H9 (cell line): ENCODE measurements at regions not wholly inside any gene's neighbourhood (a gene's known extent, or its start where the extent isn't known, plus 50 kb on each side); places are given as distances from the start of the nearest gene placed in this dataset.

ENCODE experiments used
- DNase-seq: peaks from one replicate; pipeline ENCODE4 v3.0.0-alpha.2; 2017
- H2AFZ ChIP-seq: one replicate; pipeline ENCODE4 v1.6.1; 2013; ENCODE audit warnings: mild to moderate bottlenecking, low read length, control low read depth, moderate library complexity
- H2AK5ac ChIP-seq: 2 replicates; pipeline ENCODE4 v1.6.1; 2013; ENCODE audit warnings: low read length, control low read depth, mixed read lengths; ENCODE audit not compliant: insufficient read length
- H2BK120ac ChIP-seq: one replicate; pipeline ENCODE4 v1.6.1; 2013; ENCODE audit warnings: low read depth, mild to moderate bottlenecking, low read length, control low read depth, inconsistent platforms; ENCODE audit not compliant: poor library complexity, severe bottlenecking
- H2BK12ac ChIP-seq: 2 replicates; pipeline ENCODE4 v1.6.1; 2013; ENCODE audit warnings: low read length, control low read depth, mixed read lengths, low read depth; ENCODE audit not compliant: insufficient read length
- H2BK15ac ChIP-seq: 2 replicates; pipeline ENCODE4 v1.6.1; 2013; ENCODE audit warnings: low read depth, low read length, control low read depth
- H2BK20ac ChIP-seq: one replicate; pipeline ENCODE4 v1.6.1; 2013; ENCODE audit warnings: low read depth, mild to moderate bottlenecking, low read length, control low read depth, inconsistent platforms; ENCODE audit not compliant: poor library complexity, severe bottlenecking
- H2BK5ac ChIP-seq: 2 replicates; pipeline ENCODE4 v1.6.1; 2013; ENCODE audit warnings: low read length, control low read depth, mixed read lengths; ENCODE audit not compliant: insufficient read length
- H3K14ac ChIP-seq: 2 replicates; pipeline ENCODE4 v1.6.1; 2013; ENCODE audit warnings: low read length, control low read depth; ENCODE audit not compliant: insufficient read depth
- H3K18ac ChIP-seq: 2 replicates; pipeline ENCODE4 v1.6.1; 2013; ENCODE audit warnings: low read depth, mild to moderate bottlenecking, mixed read lengths, low read length, control low read depth; ENCODE audit not compliant: insufficient read length
- H3K23ac ChIP-seq: 2 replicates; pipeline ENCODE4 v1.6.1; 2013; ENCODE audit warnings: low read length, control low read depth, mixed read lengths, low read depth; ENCODE audit not compliant: insufficient read length
- H3K23me2 ChIP-seq: 2 replicates; pipeline ENCODE4 v1.6.1; 2013; ENCODE audit warnings: low read depth, mild to moderate bottlenecking, mixed read lengths, low read length, control low read depth; ENCODE audit not compliant: insufficient read length, poor library complexity, severe bottlenecking
- H3K27ac ChIP-seq: 2 replicates; pipeline ENCODE4 v1.5.1; 2013; ENCODE audit warnings: low read length, control low read depth, mixed read lengths, low read depth; ENCODE audit not compliant: insufficient read length
- H3K27me3 ChIP-seq: 2 replicates; pipeline ENCODE4 v1.6.1; 2013; ENCODE audit warnings: low read length, control low read depth, inconsistent platforms; ENCODE audit not compliant: insufficient read depth
- H3K4ac ChIP-seq: 2 replicates; pipeline ENCODE4 v1.6.1; 2013; ENCODE audit warnings: low read depth, mild to moderate bottlenecking, control low read depth, inconsistent platforms, low read length, moderate library complexity
- H3K4me1 ChIP-seq: 2 replicates; pipeline ENCODE4 v1.6.1; 2013; ENCODE audit warnings: low read length, control low read depth, inconsistent platforms; ENCODE audit not compliant: insufficient read depth
- H3K4me2 ChIP-seq: 2 replicates; pipeline ENCODE4 v1.6.1; 2013; ENCODE audit warnings: low read length, control low read depth, mixed read lengths; ENCODE audit not compliant: insufficient read length, insufficient read depth
- H3K56ac ChIP-seq: 2 replicates; pipeline ENCODE4 v1.6.1; 2013; ENCODE audit warnings: low read depth, mild to moderate bottlenecking, mixed read lengths, low read length, control low read depth; ENCODE audit not compliant: insufficient read length
- H3K79me1 ChIP-seq: 2 replicates; pipeline ENCODE4 v1.6.1; 2013; ENCODE audit warnings: low read depth, mild to moderate bottlenecking, moderate library complexity, low read length, control low read depth, inconsistent platforms; ENCODE audit not compliant: insufficient read depth, poor library complexity, severe bottlenecking
- H3K79me2 ChIP-seq: 2 replicates; pipeline ENCODE4 v1.6.1; 2013; ENCODE audit warnings: low read length, control low read depth, inconsistent platforms; ENCODE audit not compliant: insufficient read depth
- H3K9ac ChIP-seq: 2 replicates; pipeline ENCODE4 v1.6.1; 2013; ENCODE audit warnings: low read length, control low read depth, mixed read lengths; ENCODE audit not compliant: insufficient read length; ENCODE audit errors: extremely low read depth
- H3K9me3 ChIP-seq: one replicate; pipeline ENCODE4 v1.6.1; 2013; ENCODE audit warnings: low read depth, low read length, inconsistent platforms; ENCODE audit not compliant: control insufficient read depth
- H3T11ph ChIP-seq: one replicate; pipeline ENCODE4 v1.6.1; 2013; ENCODE audit warnings: mild to moderate bottlenecking, low read length, control low read depth, inconsistent platforms
- H4K20me1 ChIP-seq: one replicate; pipeline ENCODE4 v1.6.1; 2013; ENCODE audit not compliant: control insufficient read depth, insufficient read length, insufficient read depth
- H4K5ac ChIP-seq: 2 replicates; pipeline ENCODE4 v1.6.1; 2013; ENCODE audit warnings: low read depth, mild to moderate bottlenecking, mixed read lengths, low read length, control low read depth; ENCODE audit not compliant: insufficient read length
- H4K8ac ChIP-seq: replicated peaks from 2 replicates; pipeline ENCODE4 v1.6.1; 2013; ENCODE audit warnings: low read length, control low read depth, mixed read lengths, low read depth; ENCODE audit not compliant: insufficient read length
- H4K91ac ChIP-seq: 2 replicates; pipeline ENCODE4 v1.6.1; 2013; ENCODE audit warnings: low read depth, mild to moderate bottlenecking, moderate library complexity, mixed read lengths, low read length, control low read depth; ENCODE audit not compliant: insufficient read length
- H3K27ac Mint-ChIP-seq, 3 experiments: 2 replicates in 2 of 3; 3 replicates in 1 of 3; pipeline ENCODE4 v1.8.0; 2020 to 2021; ENCODE audit warnings: mixed read lengths in 3 of 3, mild to moderate bottlenecking in 1 of 3, moderate library complexity in 1 of 3
- H3K27me3 Mint-ChIP-seq: 2 replicates; pipeline ENCODE4 v1.8.0; 2021; ENCODE audit warnings: low read depth, mild to moderate bottlenecking, moderate library complexity, mixed read lengths
- H3K36me3 Mint-ChIP-seq, 3 experiments: 2 replicates in 2 of 3; 3 replicates in 1 of 3; pipeline ENCODE4 v1.8.0; 2020 to 2021; ENCODE audit warnings: low read depth in 3 of 3, mixed read lengths in 3 of 3; ENCODE audit not compliant: insufficient read depth in 1 of 3
- H3K4me1 Mint-ChIP-seq, 2 experiments: 2 replicates each; pipeline ENCODE4 v1.8.0; 2020; ENCODE audit warnings: mixed read lengths in 2 of 2
- H3K4me3 Mint-ChIP-seq, 2 experiments: 2 replicates in 1 of 2; 3 replicates in 1 of 2; pipeline ENCODE4 v1.8.0; 2020 to 2021; ENCODE audit warnings: mild to moderate bottlenecking in 2 of 2, mixed read lengths in 2 of 2, moderate library complexity in 1 of 2
- H3K9me3 Mint-ChIP-seq, 2 experiments: 2 replicates in 1 of 2; 3 replicates in 1 of 2; pipeline ENCODE4 v1.8.0; 2020; ENCODE audit warnings: mild to moderate bottlenecking in 2 of 2, mixed read lengths in 2 of 2, moderate library complexity in 1 of 2
- TF ChIP-seq, protein P1 (sequence below): fragments of 200-600 bp; sonication (generic); conservative IDR thresholded peaks from 3 replicates; pipeline ENCODE4 v1.8.0; 2021; ENCODE audit warnings: antibody characterized with exemption, mild to moderate bottlenecking

DNA sequence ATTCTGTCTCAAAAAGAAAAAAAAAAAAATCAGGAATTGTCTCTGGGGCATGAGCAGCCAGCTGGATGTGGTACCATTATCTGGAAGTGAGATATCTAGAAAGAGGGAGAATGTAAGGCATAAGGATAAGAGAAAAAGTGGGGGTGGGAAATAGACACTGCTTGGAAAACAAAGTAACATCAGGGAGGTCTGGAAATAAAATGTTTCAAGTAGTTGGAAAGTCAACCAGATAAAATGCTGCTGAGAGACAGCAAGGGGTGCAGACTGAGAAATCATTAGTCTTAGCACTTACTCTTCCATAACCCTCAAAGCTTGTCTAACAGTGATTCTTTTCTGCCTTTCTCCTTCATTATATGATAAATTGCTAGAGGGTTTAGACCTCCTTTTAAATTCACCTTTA, 159.7 kb upstream of the TBL1XR1 start:
- Histone ChIP-seq H2BK15ac (no peak overlapping the region), H3K27ac (no peak overlapping the region), H2BK12ac (no peak overlapping the region), H3K4me1 (peaks cover 7% of the 10 kb centered on the region; the same call in 1 of the 2 replicates), H2BK5ac (no peak overlapping the region), H3K27me3 (no peaks in the 10 kb centered on the region), H3K56ac (no peak overlapping the region), H2AFZ (no peak overlapping the region), H3K23ac (no peak overlapping the region), H4K5ac (no peak overlapping the region), H3K23me2 (no peaks in the 10 kb centered on the region), H4K20me1 (no peaks in the 10 kb centered on the region), H2BK20ac (no peak overlapping the region), H3K4ac (no peak overlapping the region), H3K14ac (no peak overlapping the region), H3K79me1 (no peaks in the 10 kb centered on the region), H2AK5ac (no peak overlapping the region), H3K9ac (no peak overlapping the region), H4K91ac (no peak overlapping the region), H3K4me2 (no peak overlapping the region), H3K79me2 (no peaks in the 10 kb centered on the region), H3K18ac (no peak overlapping the region), H3T11ph (no peak overlapping the region), H3K9me3 (no peaks in the 10 kb centered on the region), H2BK120ac (no peak overlapping the region), H4K8ac (no peak overlapping the region)
- no peak overlapping the region for H3K4me3 Mint-ChIP-seq
- no peaks in the 10 kb centered on the region; a peak in 2 of 5 replicates for H3K9me3 Mint-ChIP-seq
- no peaks in the 10 kb centered on the region; a peak in 1 of 7 replicates for H3K36me3 Mint-ChIP-seq
- peaks cover 41 to 46% of the 10 kb centered on the region in 2 experiments for H3K4me1 Mint-ChIP-seq
- TF ChIP-seq, protein P1, sequence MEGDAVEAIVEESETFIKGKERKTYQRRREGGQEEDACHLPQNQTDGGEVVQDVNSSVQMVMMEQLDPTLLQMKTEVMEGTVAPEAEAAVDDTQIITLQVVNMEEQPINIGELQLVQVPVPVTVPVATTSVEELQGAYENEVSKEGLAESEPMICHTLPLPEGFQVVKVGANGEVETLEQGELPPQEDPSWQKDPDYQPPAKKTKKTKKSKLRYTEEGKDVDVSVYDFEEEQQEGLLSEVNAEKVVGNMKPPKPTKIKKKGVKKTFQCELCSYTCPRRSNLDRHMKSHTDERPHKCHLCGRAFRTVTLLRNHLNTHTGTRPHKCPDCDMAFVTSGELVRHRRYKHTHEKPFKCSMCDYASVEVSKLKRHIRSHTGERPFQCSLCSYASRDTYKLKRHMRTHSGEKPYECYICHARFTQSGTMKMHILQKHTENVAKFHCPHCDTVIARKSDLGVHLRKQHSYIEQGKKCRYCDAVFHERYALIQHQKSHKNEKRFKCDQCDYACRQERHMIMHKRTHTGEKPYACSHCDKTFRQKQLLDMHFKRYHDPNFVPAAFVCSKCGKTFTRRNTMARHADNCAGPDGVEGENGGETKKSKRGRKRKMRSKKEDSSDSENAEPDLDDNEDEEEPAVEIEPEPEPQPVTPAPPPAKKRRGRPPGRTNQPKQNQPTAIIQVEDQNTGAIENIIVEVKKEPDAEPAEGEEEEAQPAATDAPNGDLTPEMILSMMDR, result no peak
- no peak overlapping the region for H3K27ac Mint-ChIP-seq
- H3K27me3 Mint-ChIP-seq, result peaks cover 51% of the 10 kb centered on the region
- DNase-seq, result no peak
